ENCODE measurements at regions not wholly inside any gene's neighbourhood (a gene's known extent, or its start where the extent isn't known, plus 50 kb on each side); places are given as distances from the start of the nearest gene placed in this dataset.

DNA sequence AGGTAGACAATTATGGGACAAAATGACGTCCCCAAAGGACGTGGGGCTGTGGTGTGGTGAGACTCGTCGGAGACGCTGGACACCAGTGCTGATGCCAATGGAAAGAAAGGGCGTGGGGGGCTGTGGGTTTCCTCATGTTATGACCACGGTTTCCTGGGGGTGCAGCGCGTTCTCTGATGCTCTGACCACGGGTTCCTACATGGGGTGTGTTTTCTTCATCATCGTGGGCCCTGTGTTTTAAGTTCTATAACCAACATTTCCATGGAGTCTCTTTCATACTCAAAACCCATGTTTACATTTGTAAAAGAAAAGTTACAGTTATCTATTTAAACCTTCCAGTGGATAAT lies 141.6 kb downstream of the RTP5 start:
- TF ChIP-seq, protein P1, sequence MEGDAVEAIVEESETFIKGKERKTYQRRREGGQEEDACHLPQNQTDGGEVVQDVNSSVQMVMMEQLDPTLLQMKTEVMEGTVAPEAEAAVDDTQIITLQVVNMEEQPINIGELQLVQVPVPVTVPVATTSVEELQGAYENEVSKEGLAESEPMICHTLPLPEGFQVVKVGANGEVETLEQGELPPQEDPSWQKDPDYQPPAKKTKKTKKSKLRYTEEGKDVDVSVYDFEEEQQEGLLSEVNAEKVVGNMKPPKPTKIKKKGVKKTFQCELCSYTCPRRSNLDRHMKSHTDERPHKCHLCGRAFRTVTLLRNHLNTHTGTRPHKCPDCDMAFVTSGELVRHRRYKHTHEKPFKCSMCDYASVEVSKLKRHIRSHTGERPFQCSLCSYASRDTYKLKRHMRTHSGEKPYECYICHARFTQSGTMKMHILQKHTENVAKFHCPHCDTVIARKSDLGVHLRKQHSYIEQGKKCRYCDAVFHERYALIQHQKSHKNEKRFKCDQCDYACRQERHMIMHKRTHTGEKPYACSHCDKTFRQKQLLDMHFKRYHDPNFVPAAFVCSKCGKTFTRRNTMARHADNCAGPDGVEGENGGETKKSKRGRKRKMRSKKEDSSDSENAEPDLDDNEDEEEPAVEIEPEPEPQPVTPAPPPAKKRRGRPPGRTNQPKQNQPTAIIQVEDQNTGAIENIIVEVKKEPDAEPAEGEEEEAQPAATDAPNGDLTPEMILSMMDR (IDR thresholded peaks at IDR 0.05; ENCODE audit: partially characterized antibody, unreplicated experiment): no peak
- H3K27me3 Mint-ChIP-seq (ENCODE audit: unreplicated experiment): peaks cover 7% of the 10 kb centered on the region
- H3K36me3 Mint-ChIP-seq (ENCODE audit: unreplicated experiment): no peaks in the 10 kb centered on the region
- H3K4me1 Mint-ChIP-seq (ENCODE audit: low read depth, unreplicated experiment): no peaks in the 10 kb centered on the region
- H3K4me3 Mint-ChIP-seq (ENCODE audit: unreplicated experiment): no peak overlapping the region
- no peak overlapping the region for H3K27ac Mint-ChIP-seq (ENCODE audit: unreplicated experiment)
- H3K9me3 Mint-ChIP-seq (ENCODE audit: unreplicated experiment): peaks cover 4% of the 10 kb centered on the region
- no peak for DNase-seq

DNA sequence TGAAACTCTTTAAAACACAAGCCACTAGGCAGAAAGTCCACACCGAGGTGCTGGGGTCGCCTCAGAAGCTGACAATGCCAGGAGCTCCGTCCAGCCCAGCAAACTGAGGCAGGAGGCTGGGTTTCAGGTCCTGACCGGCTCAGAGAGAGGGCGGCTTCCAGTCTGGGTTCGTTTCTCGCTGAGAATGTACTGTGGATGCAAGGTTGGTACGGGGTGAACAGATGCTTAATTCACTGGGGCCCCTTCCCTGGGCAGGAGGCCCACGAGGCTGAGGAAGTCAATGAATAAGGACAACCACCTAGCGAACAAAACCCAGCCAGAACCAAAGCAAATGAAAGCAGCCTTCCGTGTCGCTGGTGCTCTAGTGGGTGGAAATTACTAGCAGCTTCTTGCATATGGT lies 142.0 kb downstream of the RTP5 start:
- no peaks in the 10 kb centered on the region for H3K4me1 Mint-ChIP-seq (ENCODE audit: low read depth, unreplicated experiment)
- DNase-seq: no peak
- no peak overlapping the region for H3K27ac Mint-ChIP-seq (ENCODE audit: unreplicated experiment)
- TF ChIP-seq, protein P1 (IDR thresholded peaks at IDR 0.05; ENCODE audit: partially characterized antibody, unreplicated experiment): no peak
- H3K9me3 Mint-ChIP-seq (ENCODE audit: unreplicated experiment): peaks cover 4% of the 10 kb centered on the region
- H3K36me3 Mint-ChIP-seq (ENCODE audit: unreplicated experiment): no peaks in the 10 kb centered on the region
- H3K27me3 Mint-ChIP-seq (ENCODE audit: unreplicated experiment): peaks cover 7% of the 10 kb centered on the region
- no peak overlapping the region for H3K4me3 Mint-ChIP-seq (ENCODE audit: unreplicated experiment)

DNA sequence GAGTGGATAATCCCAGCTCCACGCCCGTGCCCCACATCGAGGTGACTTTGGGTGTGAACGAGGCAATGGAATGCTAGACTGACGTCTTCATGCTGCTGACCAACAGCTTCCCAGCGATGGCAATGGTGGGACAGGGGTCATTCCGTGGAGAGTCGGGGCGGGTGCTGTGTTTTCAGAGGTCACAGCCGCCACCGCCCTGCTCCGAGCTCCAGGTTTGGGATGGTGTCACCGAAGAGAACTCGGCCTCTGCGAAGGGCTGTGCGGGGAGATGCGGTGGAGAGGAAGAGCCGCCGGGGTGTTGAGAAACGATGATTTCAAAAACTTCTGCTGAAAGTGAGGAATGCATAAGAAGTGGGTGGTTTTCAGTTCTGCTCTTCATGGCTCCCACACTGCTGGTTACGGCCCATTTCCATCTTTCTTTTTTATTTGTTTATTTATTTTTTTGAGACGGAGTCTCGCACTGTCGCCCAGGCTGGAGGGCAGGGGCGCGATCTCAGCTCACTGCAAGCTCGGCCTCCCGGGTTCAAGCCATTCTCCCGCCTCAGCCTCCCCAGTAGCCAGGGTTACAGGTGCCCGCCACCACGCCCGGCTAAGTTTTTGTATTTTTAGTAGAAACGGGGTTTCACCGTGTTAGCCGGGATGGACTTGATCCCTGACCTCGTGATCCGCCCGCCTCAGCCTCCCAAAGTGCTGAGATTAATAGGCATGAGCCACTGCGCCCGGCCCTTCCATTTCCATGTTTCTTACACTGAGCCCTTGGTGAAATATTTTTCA lies 142.6 kb downstream of the RTP5 start:
- H3K9me3 Mint-ChIP-seq (ENCODE audit: unreplicated experiment): peaks cover 5% of the 10 kb centered on the region
- DNase-seq: no peak
- H3K36me3 Mint-ChIP-seq (ENCODE audit: unreplicated experiment): no peaks in the 10 kb centered on the region
- H3K4me3 Mint-ChIP-seq (ENCODE audit: unreplicated experiment): no peak overlapping the region
- peak overlapping the region; percentile 28 for H3K27ac Mint-ChIP-seq (ENCODE audit: unreplicated experiment)
- TF ChIP-seq, protein P1 (IDR thresholded peaks at IDR 0.05; ENCODE audit: partially characterized antibody, unreplicated experiment): no peak
- H3K4me1 Mint-ChIP-seq (ENCODE audit: low read depth, unreplicated experiment): no peaks in the 10 kb centered on the region
- H3K27me3 Mint-ChIP-seq (ENCODE audit: unreplicated experiment): peaks cover 9% of the 10 kb centered on the region

DNA sequence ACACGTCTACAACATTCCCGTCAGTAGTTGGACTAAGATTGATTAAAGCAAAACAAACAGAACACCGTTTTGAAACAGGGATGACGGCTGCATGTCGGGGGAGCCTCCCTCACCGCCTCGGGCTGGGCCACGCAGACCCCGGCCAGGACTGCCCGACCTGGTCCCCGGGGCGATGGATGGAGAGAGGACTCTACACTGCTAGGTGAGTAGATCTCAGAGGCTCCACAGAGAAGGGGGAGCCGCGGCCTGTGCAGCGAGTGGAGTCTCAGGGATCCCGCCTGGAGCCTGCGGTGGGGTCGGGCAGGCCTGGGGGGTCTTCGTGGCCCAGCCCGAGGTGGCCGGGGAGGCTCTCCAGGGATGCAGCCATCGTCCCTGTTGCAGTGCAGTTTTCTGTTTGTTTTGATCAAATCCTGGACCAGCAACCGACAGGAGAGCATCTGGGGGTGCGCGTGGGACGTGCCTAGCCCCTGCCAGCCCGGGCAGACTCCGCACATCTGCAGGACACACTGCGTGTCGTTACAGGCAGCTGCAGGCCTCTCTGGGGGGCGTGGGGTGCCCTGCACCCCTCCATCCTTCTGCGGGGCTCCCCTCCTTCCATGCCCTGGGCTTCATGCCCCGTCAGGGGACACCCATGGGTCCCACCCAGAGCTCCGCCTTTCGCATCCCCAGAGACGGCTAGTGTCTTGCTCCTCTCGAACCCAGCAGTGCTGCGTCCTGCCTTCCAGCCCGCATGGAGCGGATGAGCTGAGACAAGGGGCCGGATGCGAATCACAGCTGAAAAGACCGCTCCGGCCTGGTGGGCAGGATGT lies 143.6 kb downstream of the RTP5 start:
- H3K9me3 Mint-ChIP-seq (ENCODE audit: unreplicated experiment): peaks cover 5% of the 10 kb centered on the region
- H3K36me3 Mint-ChIP-seq (ENCODE audit: unreplicated experiment): no peaks in the 10 kb centered on the region
- DNase-seq: no peak
- no peak overlapping the region for H3K27ac Mint-ChIP-seq (ENCODE audit: unreplicated experiment)
- H3K4me1 Mint-ChIP-seq (ENCODE audit: low read depth, unreplicated experiment): no peaks in the 10 kb centered on the region
- H3K4me3 Mint-ChIP-seq (ENCODE audit: unreplicated experiment): no peak overlapping the region
- TF ChIP-seq, protein P1 (IDR thresholded peaks at IDR 0.05; ENCODE audit: partially characterized antibody, unreplicated experiment): no peak
- peaks cover 9% of the 10 kb centered on the region for H3K27me3 Mint-ChIP-seq (ENCODE audit: unreplicated experiment)

DNA sequence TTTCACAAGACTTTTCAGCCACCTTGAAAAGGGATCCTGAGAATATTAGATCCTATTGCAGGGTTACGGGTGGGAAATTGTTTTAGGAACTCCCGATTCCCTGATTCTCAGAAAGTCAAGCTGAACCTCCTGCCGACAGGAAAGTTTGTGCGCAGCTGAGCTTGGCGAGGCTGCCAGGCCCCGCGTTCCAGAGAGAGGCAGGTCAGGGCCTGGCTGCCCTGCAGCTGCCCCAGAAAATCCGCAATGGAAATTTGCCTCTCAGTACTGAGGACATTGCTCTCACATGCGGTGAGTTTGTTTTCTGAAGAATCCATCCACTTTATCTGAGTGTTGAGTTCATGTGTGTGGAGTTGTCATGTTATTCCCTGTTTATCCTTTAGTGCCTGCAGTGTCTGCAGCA lies 144.2 kb downstream of the RTP5 start:
- Mint-ChIP-seq H3K36me3 (ENCODE audit: unreplicated experiment) (no peaks in the 10 kb centered on the region), H3K27me3 (ENCODE audit: unreplicated experiment) (peaks cover 9% of the 10 kb centered on the region), H3K4me3 (ENCODE audit: unreplicated experiment) (no peak overlapping the region), H3K4me1 (ENCODE audit: low read depth, unreplicated experiment) (no peaks in the 10 kb centered on the region), H3K9me3 (ENCODE audit: unreplicated experiment) (peaks cover 5% of the 10 kb centered on the region), H3K27ac (ENCODE audit: unreplicated experiment) (no peak overlapping the region)
- DNase-seq: no peak
- TF ChIP-seq, protein P1 (IDR thresholded peaks at IDR 0.05; ENCODE audit: partially characterized antibody, unreplicated experiment): no peak
